BJ (cell line): ENCODE measurements at regions not wholly inside any gene's neighbourhood (a gene's known extent, or its start where the extent isn't known, plus 50 kb on each side); places are given as distances from the start of the nearest gene placed in this dataset.

Experiments used
- CTCF ChIA-PET: fragments of 350-600 bp; formaldehyde crosslinking; extraction: SDS; loops from one replicate; lab custom pipeline; 2021; ENCODE audit warnings: antibody characterized with exemption, inconsistent platforms; lab: Yijun Ruan, JAX
- POLR2A ChIA-PET: fragments of 300-600 bp; sonication (Branson Sonifier 250); formaldehyde crosslinking; extraction: SDS; loops from one replicate; lab custom pipeline; 2021; ENCODE audit warnings: antibody characterized with exemption; lab: Charles Lee
- DNase-seq: peaks from one replicate; pipeline ENCODE4 v3.0.0-alpha.2; 2011; ENCODE audit warnings: low read depth
- H3K27me3 ChIP-seq: 2 replicates; pipeline ENCODE4 v1.6.0; 2011; ENCODE audit warnings: low read length; ENCODE audit not compliant: control insufficient read depth, insufficient read depth
- H3K36me3 ChIP-seq: 2 replicates; pipeline ENCODE4 v1.5.1; 2011; ENCODE audit warnings: low read length; ENCODE audit not compliant: control insufficient read depth, insufficient read depth
- H3K4me3 ChIP-seq: 2 replicates; pipeline ENCODE4 v1.5.1; 2011; ENCODE audit warnings: low read depth, mild to moderate bottlenecking, control low read depth, low read length
- TF ChIP-seq, protein P1 (sequence below): IDR thresholded peaks from 2 replicates; pipeline ENCODE4 v1.5.1; 2011; ENCODE audit warnings: low read depth, mild to moderate bottlenecking, control low read depth, inconsistent platforms, low read length, moderate library complexity; ENCODE audit not compliant: insufficient read depth

DNA sequence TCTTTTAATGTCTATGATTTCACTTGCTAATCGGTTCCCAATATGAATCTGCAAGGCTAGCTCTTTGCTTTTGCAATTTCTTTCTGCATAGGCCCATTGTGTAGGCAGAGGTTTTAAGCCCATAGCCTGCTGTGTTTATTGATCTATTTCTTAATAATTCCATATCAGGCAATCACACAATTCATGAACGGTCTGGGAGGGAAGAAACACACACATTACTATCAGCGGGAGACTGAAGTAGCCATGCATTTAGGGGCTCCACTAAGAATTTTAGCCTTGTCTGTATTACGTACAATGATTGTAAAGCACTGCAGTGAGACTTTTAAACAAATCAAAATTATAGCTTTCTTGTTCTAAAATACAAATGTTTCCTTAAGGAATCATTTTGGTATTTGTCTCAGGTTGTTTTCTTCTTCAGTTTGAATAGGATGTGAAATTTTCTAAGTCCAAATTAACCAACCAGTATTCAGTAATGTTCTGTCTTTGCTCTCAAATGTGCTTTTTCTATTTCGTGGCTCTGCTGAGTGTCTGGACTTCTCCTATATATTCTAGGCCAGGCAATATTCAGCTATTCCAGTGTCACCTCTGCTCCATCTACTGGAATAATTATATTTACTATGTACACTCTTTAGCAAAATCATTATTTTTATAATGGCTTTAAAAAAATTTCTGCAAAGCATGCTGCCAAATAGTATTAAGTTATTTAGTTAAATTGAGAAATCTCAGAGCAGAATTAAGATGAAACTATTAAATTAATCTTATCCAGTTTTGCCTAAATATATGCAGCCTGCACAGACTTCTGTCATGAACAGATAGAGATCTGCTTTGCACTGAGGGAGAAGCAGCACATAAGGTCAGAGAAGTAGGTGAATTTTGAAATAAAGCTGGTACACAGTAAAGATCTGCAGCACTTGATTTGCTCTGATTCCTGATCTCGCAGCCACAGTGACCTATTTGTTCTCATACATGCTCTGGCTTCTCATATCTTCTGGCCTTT is 103.0 kb upstream of the NAALADL2 start:
- CTCF ChIA-PET = no interaction called here
- no peak overlapping the region for H3K4me3 ChIP-seq
- TF ChIP-seq, protein P1, sequence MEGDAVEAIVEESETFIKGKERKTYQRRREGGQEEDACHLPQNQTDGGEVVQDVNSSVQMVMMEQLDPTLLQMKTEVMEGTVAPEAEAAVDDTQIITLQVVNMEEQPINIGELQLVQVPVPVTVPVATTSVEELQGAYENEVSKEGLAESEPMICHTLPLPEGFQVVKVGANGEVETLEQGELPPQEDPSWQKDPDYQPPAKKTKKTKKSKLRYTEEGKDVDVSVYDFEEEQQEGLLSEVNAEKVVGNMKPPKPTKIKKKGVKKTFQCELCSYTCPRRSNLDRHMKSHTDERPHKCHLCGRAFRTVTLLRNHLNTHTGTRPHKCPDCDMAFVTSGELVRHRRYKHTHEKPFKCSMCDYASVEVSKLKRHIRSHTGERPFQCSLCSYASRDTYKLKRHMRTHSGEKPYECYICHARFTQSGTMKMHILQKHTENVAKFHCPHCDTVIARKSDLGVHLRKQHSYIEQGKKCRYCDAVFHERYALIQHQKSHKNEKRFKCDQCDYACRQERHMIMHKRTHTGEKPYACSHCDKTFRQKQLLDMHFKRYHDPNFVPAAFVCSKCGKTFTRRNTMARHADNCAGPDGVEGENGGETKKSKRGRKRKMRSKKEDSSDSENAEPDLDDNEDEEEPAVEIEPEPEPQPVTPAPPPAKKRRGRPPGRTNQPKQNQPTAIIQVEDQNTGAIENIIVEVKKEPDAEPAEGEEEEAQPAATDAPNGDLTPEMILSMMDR = no peak
- POLR2A ChIA-PET = no interaction called here
- no peaks in the 10 kb centered on the region for H3K36me3 ChIP-seq
- H3K27me3 ChIP-seq = no peaks in the 10 kb centered on the region
- no peak for DNase-seq

- no peak for DNase-seq
- ChIA-PET CTCF (no interaction called here), POLR2A (no interaction called here)
- no peaks in the 10 kb centered on the region for H3K27me3 ChIP-seq
- H3K4me3 ChIP-seq = no peak overlapping the region
- H3K36me3 ChIP-seq = no peaks in the 10 kb centered on the region
- TF ChIP-seq, protein P1 = no peak
Observed at GRCh38 chr3:174758943-174759342, 100.2 kb upstream of the NAALADL2 start.

DNA sequence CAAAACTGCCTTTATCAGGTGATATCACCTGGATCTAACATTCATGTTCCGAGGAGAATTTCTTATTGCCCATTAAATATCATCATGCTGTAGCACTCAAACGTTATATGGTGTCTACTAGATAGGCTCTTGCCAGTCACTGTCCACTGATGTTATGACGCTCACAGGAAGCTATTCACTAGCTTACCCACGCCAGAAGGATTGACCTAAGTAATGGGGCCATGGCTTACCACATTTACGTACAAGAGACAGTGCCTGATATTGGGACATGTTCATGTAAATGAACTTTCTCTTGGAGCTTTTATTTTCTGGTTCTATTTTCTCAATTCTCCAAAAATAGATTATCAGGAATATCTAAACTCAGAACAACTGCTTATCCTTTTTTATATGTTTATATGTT is 91.7 kb upstream of the NAALADL2 start:
- DNase-seq = no peak
- no peak overlapping the region for H3K4me3 ChIP-seq
- H3K27me3 ChIP-seq = no peaks in the 10 kb centered on the region
- H3K36me3 ChIP-seq = no peaks in the 10 kb centered on the region
- CTCF ChIA-PET = no interaction called here
- TF ChIP-seq, protein P1 = no peak
- POLR2A ChIA-PET = no interaction called here

GRCh38 chr3:174767853-174768382 is 91.2 kb upstream of the NAALADL2 start:
- H3K4me3 ChIP-seq = no peak overlapping the region
- ChIA-PET POLR2A (no interaction called here), CTCF (no interaction called here)
- H3K36me3 ChIP-seq = no peaks in the 10 kb centered on the region
- TF ChIP-seq, protein P1 = no peak
- DNase-seq = no peak
- H3K27me3 ChIP-seq = no peaks in the 10 kb centered on the region

DNA sequence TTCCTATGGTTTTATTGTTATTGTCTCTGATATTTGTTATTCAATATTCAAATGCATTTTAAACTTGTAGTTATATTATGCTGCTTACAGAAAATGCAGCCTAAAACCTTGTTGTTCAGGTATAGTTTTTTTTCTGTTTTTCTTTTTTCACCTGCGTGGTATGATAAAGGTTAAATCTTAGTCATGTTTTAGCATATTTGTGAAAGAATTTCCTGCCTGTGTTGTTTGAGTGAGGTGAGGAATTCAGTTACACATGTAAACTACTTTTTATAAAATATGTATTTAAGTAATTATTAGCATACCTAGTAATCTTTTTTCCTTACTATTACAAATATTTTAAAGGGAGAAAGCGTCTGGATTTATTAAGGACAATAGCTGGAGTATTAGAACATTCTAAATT is 90.0 kb upstream of the NAALADL2 start:
- no peaks in the 10 kb centered on the region for H3K27me3 ChIP-seq
- H3K36me3 ChIP-seq = no peaks in the 10 kb centered on the region
- TF ChIP-seq, protein P1 = no peak
- H3K4me3 ChIP-seq = no peak overlapping the region
- DNase-seq = no peak
- ChIA-PET CTCF (no interaction called here), POLR2A (no interaction called here)
